Small intestine (tissue), 7 donors: ENCODE measurements at regions not wholly inside any gene's neighbourhood (a gene's known extent, or its start where the extent isn't known, plus 50 kb on each side); places are given as distances from the start of the nearest gene placed in this dataset.
A peak's percentile ranks its signal among the peaks of the same experiment; 100 is the strongest.
"Not testable (repeated sequence)": the region's sequence is repeated elsewhere in the genome, so short reads cannot be mapped to it uniquely, and the experiment has no call there.

Experiments
- DNase-seq, 2 donors: peaks; one replicate each; pipeline versions ENCODE4 v3.0.0 to v3.0.0-alpha.2; 2013
- FAIRE-seq: peaks from 2 replicates; lab custom pipeline; 2012; peaks lifted over from hg19 to GRCh38; lab: Jason Lieb, UNC
- H3K27ac ChIP-seq, 3 donors: one replicate each; pipeline ENCODE4 v1.5.1; 2013; ENCODE audit warnings: low read length in 2 of 3, mild to moderate bottlenecking in 2 of 3, control low read depth in 1 of 3, inconsistent platforms in 1 of 3, low read depth in 1 of 3, moderate library complexity in 1 of 3
- H3K27me3 ChIP-seq, 3 donors: one replicate each; pipeline ENCODE4 v1.6.1; 2013; ENCODE audit warnings: low read length in 3 of 3, inconsistent platforms in 1 of 3; ENCODE audit not compliant: control insufficient read depth in 3 of 3, insufficient read depth in 3 of 3
- H3K36me3 ChIP-seq, 3 donors: one replicate each; pipeline ENCODE4 v1.6.1; 2013; ENCODE audit warnings: low read length in 3 of 3, inconsistent platforms in 1 of 3, low read depth in 1 of 3, mild to moderate bottlenecking in 1 of 3, moderate library complexity in 1 of 3; ENCODE audit not compliant: control insufficient read depth in 3 of 3, insufficient read depth in 2 of 3
- H3K4me1 ChIP-seq, 3 donors: one replicate each; pipeline ENCODE4 v1.6.1; 2013; ENCODE audit warnings: low read length in 2 of 3, inconsistent platforms in 1 of 3, low read depth in 1 of 3, mild to moderate bottlenecking in 1 of 3, moderate library complexity in 1 of 3; ENCODE audit not compliant: control insufficient read depth in 3 of 3, insufficient read depth in 2 of 3
- H3K4me3 ChIP-seq, 3 donors: one replicate each; pipeline ENCODE4 v1.5.1; 2013; ENCODE audit warnings: low read length in 3 of 3, control low read depth in 1 of 3, inconsistent platforms in 1 of 3, low read depth in 1 of 3, mild to moderate bottlenecking in 1 of 3, moderate library complexity in 1 of 3
- H3K9me3 ChIP-seq, 2 donors: one replicate each; pipeline ENCODE4 v1.6.1; 2013; ENCODE audit warnings: low read depth in 1 of 2, low read length in 1 of 2; ENCODE audit not compliant: control insufficient read depth in 2 of 2, insufficient read depth in 1 of 2
- WGBS, 3 donors: extraction: QIAGEN DNeasy Blood & Tissue Kit; methylation state at CpG; one replicate each; pipeline ENCODE4 v1.1.7; 2013; 5-methylcytosine and 5-hydroxymethylcytosine counted together
- donor health status: healthy with polysubstance abuse.
- donor health status: control.
- donor health status: control.
- donor health status: Bipolar disorder and iron deficiency.
- donor health status: healthy.

DNA sequence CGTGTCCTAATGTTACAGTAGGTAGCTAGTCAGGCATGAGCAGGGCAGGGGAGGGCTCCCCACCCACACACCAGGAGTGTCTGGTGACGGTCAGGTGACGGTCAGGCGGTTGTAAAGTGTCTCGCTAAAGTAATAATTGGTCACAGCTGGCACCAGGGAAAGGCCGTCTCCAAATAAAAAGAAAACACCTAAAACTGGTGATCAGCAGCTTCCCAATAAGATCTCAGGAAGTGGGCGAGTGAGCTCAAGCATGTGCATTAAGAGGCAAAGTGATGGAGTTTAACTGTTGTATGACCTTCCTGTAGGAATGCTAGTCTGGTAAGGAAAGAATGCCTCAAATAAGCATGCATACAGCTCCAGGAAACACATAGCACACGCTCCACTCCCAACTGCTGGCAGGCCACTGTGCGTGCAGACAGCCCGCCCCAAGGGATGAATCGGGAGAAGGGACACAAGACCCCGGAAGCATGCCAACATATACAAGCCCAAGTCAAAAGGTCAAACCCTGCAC is 177.1 kb downstream of the RNF144A start:
- 28 to 58% (median 51%) methylated on average over 12 of the region's 12 CpGs for WGBS, 3 donors
- DNase-seq (peak; percentile 25 to 27), FAIRE-seq (no peak)
- H3K9me3 ChIP-seq: no peaks in the 10 kb centered on the region
- H3K4me1 ChIP-seq: peaks cover 0 to 3% (median 0%) of the 10 kb centered on the region in 3 donors
- no peak overlapping the region for H3K4me3 ChIP-seq
- no peaks in the 10 kb centered on the region for H3K27me3 ChIP-seq
- H3K27ac ChIP-seq: no peak overlapping the region
- H3K36me3 ChIP-seq: no peaks in the 10 kb centered on the region

GRCh38 chr2:7096726-7097352 is 179.6 kb downstream of the RNF144A start:
- Histone ChIP-seq H3K4me3 (no peak overlapping the region), H3K27ac (no peak overlapping the region), H3K9me3 (no peaks in the 10 kb centered on the region), H3K36me3 (no peaks in the 10 kb centered on the region), H3K4me1 (peaks cover 0 to 3% (median 0%) of the 10 kb centered on the region in 3 donors), H3K27me3 (no peaks in the 10 kb centered on the region)
- FAIRE-seq (no peak), DNase-seq (no peak)
- 79 to 85% (median 83%) methylated on average over 19 to 20 of the region's 20 CpGs for WGBS, 3 donors

DNA sequence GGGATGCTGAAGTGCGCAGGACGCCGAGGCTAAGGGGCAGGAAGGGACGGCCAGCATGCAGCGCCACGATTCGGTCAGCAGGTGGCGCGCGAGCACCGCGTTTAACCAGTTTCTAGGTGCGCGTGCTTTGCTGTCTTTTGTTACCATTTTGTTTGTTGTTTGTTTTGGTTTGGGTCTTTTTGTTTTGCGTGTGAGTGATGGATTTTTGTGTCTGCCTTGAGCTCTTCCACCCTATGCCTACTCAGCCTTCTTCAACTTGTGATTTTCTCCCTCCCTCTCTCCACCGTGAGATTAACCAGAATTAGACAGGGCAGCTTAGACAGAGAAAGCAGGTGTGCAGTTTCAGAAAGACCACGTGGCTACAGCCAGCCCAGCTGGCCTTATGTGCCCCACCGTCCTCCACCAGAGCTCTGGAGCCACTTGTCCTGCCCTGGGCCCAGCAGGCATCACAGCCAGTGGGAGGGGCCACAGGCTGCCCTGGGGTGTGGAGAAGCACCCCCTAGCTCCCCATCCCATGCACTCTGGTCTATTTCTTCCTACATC is 180.2 kb downstream of the RNF144A start:
- Histone ChIP-seq H3K9me3 (no peaks in the 10 kb centered on the region), H3K4me3 (peak overlapping the region in 1 of 3 donors; percentile 2), H3K4me1 (peaks cover 0 to 3% (median 0%) of the 10 kb centered on the region in 3 donors), H3K27ac (no peak overlapping the region), H3K27me3 (no peaks in the 10 kb centered on the region), H3K36me3 (no peaks in the 10 kb centered on the region)
- FAIRE-seq: no peak
- 1 to 2% (median 1%) methylated on average over 18 of the region's 18 CpGs for WGBS, 3 donors
- peak; percentile 59 to 78 for DNase-seq

GRCh38 chr2:7098816-7099215 is 181.6 kb downstream of the RNF144A start:
- no peak overlapping the region for H3K27ac ChIP-seq
- no peaks in the 10 kb centered on the region for H3K36me3 ChIP-seq
- no peaks in the 10 kb centered on the region for H3K9me3 ChIP-seq
- H3K4me1 ChIP-seq: peaks cover 0 to 3% (median 0%) of the 10 kb centered on the region in 3 donors
- H3K27me3 ChIP-seq: no peaks in the 10 kb centered on the region
- WGBS, 3 donors: 55 to 82% (median 80%) methylated on average over 4 of the region's 4 CpGs
- no peak for DNase-seq
- FAIRE-seq: no peak
- H3K4me3 ChIP-seq: no peak overlapping the region

DNA sequence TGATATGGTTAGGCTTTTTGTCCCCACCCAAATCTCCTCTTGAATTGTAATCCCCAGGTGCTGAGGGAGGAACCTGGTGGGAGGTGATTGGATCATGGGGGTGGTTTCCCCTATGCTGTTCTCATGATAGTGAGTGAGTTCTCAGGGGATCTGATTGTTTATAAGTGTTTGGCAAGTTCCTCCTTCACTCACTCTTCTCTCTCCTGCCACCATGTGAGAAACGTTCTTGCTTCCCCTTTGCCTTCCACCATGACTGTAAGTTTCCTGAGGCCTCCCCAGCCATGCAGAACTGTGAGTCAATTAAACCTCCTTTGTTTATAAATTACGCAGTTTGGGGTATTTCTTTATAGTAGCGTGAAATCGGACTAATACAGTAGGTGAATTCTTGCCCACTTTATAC is 182.5 kb downstream of the RNF144A start:
- H3K4me3 ChIP-seq, H3K9me3 ChIP-seq, FAIRE-seq, H3K27ac ChIP-seq, H3K36me3 ChIP-seq, H3K4me1 ChIP-seq, H3K27me3 ChIP-seq, DNase-seq: not testable (repeated sequence)
- WGBS, 3 donors: 74 to 90% (median 85%) methylated on average over 4 of the region's 4 CpGs

- Histone ChIP-seq H3K9me3 (no peaks in the 10 kb centered on the region), H3K27me3 (no peaks in the 10 kb centered on the region), H3K36me3 (no peaks in the 10 kb centered on the region), H3K27ac (no peak overlapping the region), H3K4me3 (no peak overlapping the region), H3K4me1 (no peaks in the 10 kb centered on the region)
- no peak for DNase-seq
- WGBS, 3 donors: 87 to 92% (median 87%) methylated on average over 4 of the region's 4 CpGs
- FAIRE-seq: no peak
Observed at GRCh38 chr2:7102826-7103225, 185.6 kb downstream of the RNF144A start.

- no peak for FAIRE-seq
- no peaks in the 10 kb centered on the region for H3K27me3 ChIP-seq
- H3K4me3 ChIP-seq: no peak overlapping the region
- WGBS, 3 donors: 75 to 87% (median 85%) methylated on average over 13 of the region's 13 CpGs
- no peaks in the 10 kb centered on the region for H3K36me3 ChIP-seq
- H3K4me1 ChIP-seq: no peaks in the 10 kb centered on the region
- H3K9me3 ChIP-seq: no peaks in the 10 kb centered on the region
- H3K27ac ChIP-seq: no peak overlapping the region
- DNase-seq: no peak
Observed at GRCh38 chr2:7108792-7109532, 191.8 kb downstream of the RNF144A start.

- 82 to 86% (median 82%) methylated on average over 6 of the region's 6 CpGs for WGBS, 3 donors
- no peaks in the 10 kb centered on the region for H3K36me3 ChIP-seq
- H3K27me3 ChIP-seq: no peaks in the 10 kb centered on the region
- H3K4me1 ChIP-seq: no peaks in the 10 kb centered on the region
- FAIRE-seq (no peak), DNase-seq (no peak)
- no peak overlapping the region for H3K27ac ChIP-seq
- H3K9me3 ChIP-seq: no peaks in the 10 kb centered on the region
- no peak overlapping the region for H3K4me3 ChIP-seq
Observed at GRCh38 chr2:7109533-7109885, 192.3 kb downstream of the RNF144A start.
